Endothelial cell of umbilical vein (primary cell): ENCODE measurements at regions not wholly inside any gene's neighbourhood (a gene's known extent, or its start where the extent isn't known, plus 50 kb on each side); places are given as distances from the start of the nearest gene placed in this dataset.

Experiments
- BruUV-seq: library from RNA; stranded (reverse); fragments of 400-500 nt; replicated peaks from 2 replicates; lab custom pipeline; 2021; lab: Mats Ljungman, UMichigan
- CTCF ChIA-PET: fragments of 300-600, 350-600 bp; sonication (Branson Sonifier 250); formaldehyde crosslinking; loops from one replicate; lab custom pipeline; 2021; ENCODE audit warnings: antibody characterized with exemption, inconsistent platforms; lab: Charles Lee
- POLR2A ChIA-PET: fragments of 300-600, 350-600 bp; sonication (Branson Sonifier 250); formaldehyde crosslinking; loops from one replicate; lab custom pipeline; 2021; ENCODE audit warnings: antibody characterized with exemption, inconsistent platforms; lab: Charles Lee
- DNase-seq: peaks from one replicate; pipeline ENCODE4 v3.0.0-alpha.2; 2011; ENCODE audit warnings: low read depth, low spot score
- FAIRE-seq: peaks from 2 replicates; lab custom pipeline; 2011; peaks lifted over from hg19 to GRCh38; lab: Jason Lieb, UNC
- H2AFZ ChIP-seq: 2 replicates; pipeline ENCODE4 v1.6.0; 2012; ENCODE audit warnings: low read depth, low read length, control low read depth, inconsistent platforms
- H3K27ac ChIP-seq: 2 replicates; pipeline ENCODE4 v1.5.1; 2011; ENCODE audit warnings: low read depth, mild to moderate bottlenecking, control low read depth, low read length, moderate library complexity; ENCODE audit not compliant: insufficient read depth
- H3K27me3 ChIP-seq, 2 experiments: 2 replicates each; pipeline versions ENCODE4 v1.6.0 to v1.6.1; 2011; ENCODE audit warnings: low read length in 2 of 2, mixed read lengths in 1 of 2; ENCODE audit not compliant: control insufficient read depth in 2 of 2, insufficient read depth in 2 of 2
- H3K36me3 ChIP-seq, 2 experiments: 2 replicates in 1 of 2; 3 replicates in 1 of 2; pipeline ENCODE4 v1.5.1; 2011; ENCODE audit warnings: low read length in 2 of 2, mild to moderate bottlenecking in 1 of 2, moderate library complexity in 1 of 2; ENCODE audit not compliant: control insufficient read depth in 2 of 2, insufficient read depth in 2 of 2; ENCODE audit errors: extremely low read depth in 1 of 2
- H3K4me1 ChIP-seq: 3 replicates; pipeline ENCODE4 v1.5.1; 2011; ENCODE audit warnings: mild to moderate bottlenecking, low read length; ENCODE audit not compliant: control insufficient read depth, insufficient read depth; ENCODE audit errors: extremely low read depth
- H3K4me2 ChIP-seq: 2 replicates; pipeline ENCODE4 v1.6.1; 2011; ENCODE audit warnings: low read length, control low read depth, mixed read lengths; ENCODE audit not compliant: insufficient read depth
- H3K4me3 ChIP-seq, 3 experiments: fragments of 200-600 bp in 1 of 3; sonication (generic), shearing (Covaris generic) in 1 of 3; replicated peaks in 1 of 3; 2 replicates each; pipeline ENCODE4 v1.5.1; 2011 to 2016; ENCODE audit warnings: control low read depth in 3 of 3, low read length in 3 of 3, mild to moderate bottlenecking in 2 of 3, inconsistent platforms in 1 of 3, low read depth in 1 of 3, moderate library complexity in 1 of 3; ENCODE audit not compliant: insufficient read depth in 1 of 3
- H3K79me2 ChIP-seq: 2 replicates; pipeline ENCODE4 v1.6.0; 2012; ENCODE audit warnings: low read length, inconsistent platforms; ENCODE audit not compliant: control insufficient read depth, insufficient read depth
- H3K9ac ChIP-seq: replicated peaks from 2 replicates; pipeline ENCODE3; 2011; ENCODE audit warnings: low read length, control low read depth; ENCODE audit not compliant: insufficient read depth; ENCODE audit errors: extremely low read depth
- H3K9me1 ChIP-seq: replicated peaks from 3 replicates; pipeline ENCODE4 v1.6.0; 2011; ENCODE audit warnings: mild to moderate bottlenecking, low read length; ENCODE audit not compliant: control insufficient read depth, insufficient read depth; ENCODE audit errors: extremely low read depth
- H3K9me3 ChIP-seq: replicated peaks from 2 replicates; pipeline ENCODE4 v1.5.1; 2012; ENCODE audit warnings: low read length, inconsistent platforms; ENCODE audit not compliant: control insufficient read depth, insufficient read depth
- H4K20me1 ChIP-seq: replicated peaks from 2 replicates; pipeline ENCODE3; 2011; ENCODE audit warnings: mild to moderate bottlenecking, low read length; ENCODE audit not compliant: control insufficient read depth, insufficient read depth; ENCODE audit errors: extremely low read depth
- FOS ChIP-seq: IDR thresholded peaks from 2 replicates; pipeline ENCODE4 v1.6.1; 2011; ENCODE audit warnings: mild to moderate bottlenecking, low read length, moderate library complexity, borderline replicate concordance; ENCODE audit not compliant: insufficient read depth
- GATA2 ChIP-seq: IDR thresholded peaks from 2 replicates; pipeline ENCODE4 v1.7.0; 2011; ENCODE audit warnings: low read depth, mild to moderate bottlenecking, moderate library complexity, mixed read lengths, low read length; ENCODE audit not compliant: insufficient read length, insufficient read depth
- JUN ChIP-seq: IDR thresholded peaks from 2 replicates; pipeline ENCODE4 v1.6.1; 2011; ENCODE audit warnings: borderline replicate concordance, low read depth; ENCODE audit not compliant: insufficient read length, insufficient read depth
- MYC ChIP-seq: IDR thresholded peaks from one replicate; pipeline ENCODE4 v1.6.1; 2011; ENCODE audit warnings: mild to moderate bottlenecking, low read depth, low read length
- POLR2A ChIP-seq: IDR thresholded peaks from 2 replicates; pipeline ENCODE4 v1.6.1; 2012; ENCODE audit warnings: low read depth, mild to moderate bottlenecking, control low read depth, low read length
- POLR2AphosphoS5 ChIP-seq: IDR thresholded peaks from 2 replicates; pipeline ENCODE4 v1.6.1; 2012; ENCODE audit warnings: low read depth, mild to moderate bottlenecking, control low read depth, low read length, moderate library complexity; ENCODE audit not compliant: insufficient read depth
- dilution Hi-C: fragments of 300-500 bp; cut with MboI; formaldehyde crosslinking; loops from one replicate; pipeline ENCODE4 v1.15.0; 2019; ENCODE audit warnings: low sequenced_read_pairs; ENCODE audit not compliant: extremely low pct_ligation_motif_present
- intact Hi-C: fragments of 100-400 bp; cut with micrococcal nuclease; formaldehyde crosslinking; loops from one replicate; pipeline ENCODE4 v1.10.0; 2022
- TF ChIP-seq, protein P1 (sequence below), 2 donors: IDR thresholded peaks; 1 replicate in 1 of 2; 2 replicates in 1 of 2; pipeline ENCODE4 v1.5.1; 2011; ENCODE audit warnings: low read length in 2 of 2, mild to moderate bottlenecking in 2 of 2, moderate library complexity in 2 of 2, control low read depth in 1 of 2, inconsistent platforms in 1 of 2, low read depth in 1 of 2; ENCODE audit not compliant: insufficient read depth in 1 of 2; ENCODE audit errors: extremely low read depth in 1 of 2
- TF ChIP-seq, protein P2 (sequence below): IDR thresholded peaks from 2 replicates; pipeline ENCODE4 v1.6.1; 2011; ENCODE audit not compliant: insufficient read depth, insufficient read length

DNA sequence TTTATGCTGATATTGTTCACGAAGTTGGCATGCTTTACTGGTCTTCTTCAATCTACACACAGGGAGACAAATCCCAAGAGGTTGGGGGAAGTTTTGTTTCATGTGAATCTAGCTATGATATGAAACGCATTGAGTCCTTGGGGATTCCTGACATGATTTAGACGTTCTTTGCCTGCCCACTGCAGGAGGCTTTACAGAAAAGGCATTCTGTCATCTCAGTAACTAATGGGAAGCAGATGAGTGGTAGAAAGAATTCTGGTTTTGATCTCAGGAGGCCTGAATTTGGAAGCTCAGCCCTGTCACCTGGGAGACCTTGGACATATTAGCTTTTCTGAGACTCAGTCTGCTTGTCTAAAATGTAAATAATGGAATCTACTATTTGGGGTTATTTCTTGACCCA lies 383.0 kb upstream of the NFIA start:
- Histone ChIP-seq H3K9me3 (no peaks in the 10 kb centered on the region), H3K4me3 (no peak overlapping the region), H4K20me1 (no peaks in the 10 kb centered on the region), H3K27me3 (no peaks in the 10 kb centered on the region), H3K36me3 (no peaks in the 10 kb centered on the region), H3K79me2 (no peaks in the 10 kb centered on the region), H3K9me1 (no peaks in the 10 kb centered on the region), H3K9ac (no peak overlapping the region), H3K27ac (no peak overlapping the region), H2AFZ (no peak overlapping the region), H3K4me1 (no peaks in the 10 kb centered on the region), H3K4me2 (no peak overlapping the region)
- FAIRE-seq, result no peak
- intact Hi-C loops (no loop called here), dilution Hi-C loops (no loop called here)
- ChIA-PET CTCF (no interaction called here), POLR2A (no interaction called here)
- TF ChIP-seq MYC (no peak), POLR2A (no peak), GATA2 (no peak), JUN (no peak), POLR2AphosphoS5 (no peak), FOS (no peak)
- TF ChIP-seq, protein P1, sequence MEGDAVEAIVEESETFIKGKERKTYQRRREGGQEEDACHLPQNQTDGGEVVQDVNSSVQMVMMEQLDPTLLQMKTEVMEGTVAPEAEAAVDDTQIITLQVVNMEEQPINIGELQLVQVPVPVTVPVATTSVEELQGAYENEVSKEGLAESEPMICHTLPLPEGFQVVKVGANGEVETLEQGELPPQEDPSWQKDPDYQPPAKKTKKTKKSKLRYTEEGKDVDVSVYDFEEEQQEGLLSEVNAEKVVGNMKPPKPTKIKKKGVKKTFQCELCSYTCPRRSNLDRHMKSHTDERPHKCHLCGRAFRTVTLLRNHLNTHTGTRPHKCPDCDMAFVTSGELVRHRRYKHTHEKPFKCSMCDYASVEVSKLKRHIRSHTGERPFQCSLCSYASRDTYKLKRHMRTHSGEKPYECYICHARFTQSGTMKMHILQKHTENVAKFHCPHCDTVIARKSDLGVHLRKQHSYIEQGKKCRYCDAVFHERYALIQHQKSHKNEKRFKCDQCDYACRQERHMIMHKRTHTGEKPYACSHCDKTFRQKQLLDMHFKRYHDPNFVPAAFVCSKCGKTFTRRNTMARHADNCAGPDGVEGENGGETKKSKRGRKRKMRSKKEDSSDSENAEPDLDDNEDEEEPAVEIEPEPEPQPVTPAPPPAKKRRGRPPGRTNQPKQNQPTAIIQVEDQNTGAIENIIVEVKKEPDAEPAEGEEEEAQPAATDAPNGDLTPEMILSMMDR (IDR thresholded peaks at IDR 0.05; ENCODE audit: extremely low read depth in 1 of 2, insufficient read depth in 1 of 2, low read depth in 1 of 2, low read length in 2 of 2), result no peak
- TF ChIP-seq, protein P2, sequence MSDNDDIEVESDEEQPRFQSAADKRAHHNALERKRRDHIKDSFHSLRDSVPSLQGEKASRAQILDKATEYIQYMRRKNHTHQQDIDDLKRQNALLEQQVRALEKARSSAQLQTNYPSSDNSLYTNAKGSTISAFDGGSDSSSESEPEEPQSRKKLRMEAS, result no peak
- DNase-seq, result no peak
- no TSS peak for BruUV-seq
